ENCODE measurements at regions not wholly inside any gene's neighbourhood (a gene's known extent, or its start where the extent isn't known, plus 50 kb on each side); places are given as distances from the start of the nearest gene placed in this dataset.

DNA sequence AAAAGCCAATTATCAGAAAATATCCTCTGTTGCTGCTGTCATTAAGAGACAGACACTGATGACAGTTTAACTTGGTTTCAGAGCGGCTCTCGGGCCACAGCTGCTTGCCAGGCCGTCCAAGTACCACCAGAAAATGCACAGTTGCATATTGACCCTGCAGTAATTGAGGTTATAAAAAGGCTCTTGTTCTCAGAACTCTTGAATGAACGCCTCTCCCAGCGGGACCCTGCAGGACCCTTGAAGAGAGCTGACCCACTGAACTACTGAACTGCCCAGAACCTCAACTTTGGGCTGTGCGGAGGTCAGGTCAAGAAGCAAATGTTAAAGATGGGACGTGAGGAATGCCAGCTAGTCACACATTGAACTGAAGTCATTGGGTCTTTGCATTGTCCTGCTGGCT, 1559.0 kb upstream of the SLC10A2 start:
- TF ChIP-seq EZH2 (IDR thresholded peaks at IDR 0.05; ENCODE audit: low read length, missing control alignments), result no peak
- TF ChIP-seq, protein P1, sequence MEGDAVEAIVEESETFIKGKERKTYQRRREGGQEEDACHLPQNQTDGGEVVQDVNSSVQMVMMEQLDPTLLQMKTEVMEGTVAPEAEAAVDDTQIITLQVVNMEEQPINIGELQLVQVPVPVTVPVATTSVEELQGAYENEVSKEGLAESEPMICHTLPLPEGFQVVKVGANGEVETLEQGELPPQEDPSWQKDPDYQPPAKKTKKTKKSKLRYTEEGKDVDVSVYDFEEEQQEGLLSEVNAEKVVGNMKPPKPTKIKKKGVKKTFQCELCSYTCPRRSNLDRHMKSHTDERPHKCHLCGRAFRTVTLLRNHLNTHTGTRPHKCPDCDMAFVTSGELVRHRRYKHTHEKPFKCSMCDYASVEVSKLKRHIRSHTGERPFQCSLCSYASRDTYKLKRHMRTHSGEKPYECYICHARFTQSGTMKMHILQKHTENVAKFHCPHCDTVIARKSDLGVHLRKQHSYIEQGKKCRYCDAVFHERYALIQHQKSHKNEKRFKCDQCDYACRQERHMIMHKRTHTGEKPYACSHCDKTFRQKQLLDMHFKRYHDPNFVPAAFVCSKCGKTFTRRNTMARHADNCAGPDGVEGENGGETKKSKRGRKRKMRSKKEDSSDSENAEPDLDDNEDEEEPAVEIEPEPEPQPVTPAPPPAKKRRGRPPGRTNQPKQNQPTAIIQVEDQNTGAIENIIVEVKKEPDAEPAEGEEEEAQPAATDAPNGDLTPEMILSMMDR (conservative IDR thresholded peaks at IDR 0.05 in 1 of 2, IDR thresholded peaks at IDR 0.05 in 1 of 2; ENCODE audit: low read depth in 1 of 2, low read length in 2 of 2), result no peak
- no peaks in the 10 kb centered on the region for H3K9me3 ChIP-seq (ENCODE audit: control insufficient read depth, insufficient read depth, low read depth, low read length)
- H3K4me3 ChIP-seq (replicated peaks in 1 of 4; ENCODE audit: control extremely low read depth in 1 of 4, insufficient read depth in 1 of 4, low read depth in 3 of 4, low read length in 4 of 4), result no peak overlapping the region
- H2AFZ ChIP-seq (ENCODE audit: low read length), result no peak overlapping the region
- H3K4me2 ChIP-seq (ENCODE audit: extremely low read depth, insufficient read depth, low read length), result no peak overlapping the region
- no peaks in the 10 kb centered on the region for H4K20me1 ChIP-seq (ENCODE audit: control insufficient read depth, extremely low read depth, insufficient read depth, low read length)
- no peak overlapping the region for H3K27ac ChIP-seq (ENCODE audit: insufficient read depth, low read length)
- no peaks in the 10 kb centered on the region for H3K4me1 ChIP-seq (ENCODE audit: control insufficient read depth, extremely low read depth, insufficient read depth, low read length)
- no peak overlapping the region for H3K9ac ChIP-seq (ENCODE audit: insufficient read depth, low read length)
- no peak for DNase-seq (ENCODE audit: low read depth in 2 of 2)
- no peaks in the 10 kb centered on the region for H3K79me2 ChIP-seq (ENCODE audit: control insufficient read depth, insufficient read depth, low read length)
- H3K27me3 ChIP-seq (ENCODE audit: control insufficient read depth, insufficient read depth, low read length), result no peaks in the 10 kb centered on the region
- H3K36me3 ChIP-seq (ENCODE audit: control insufficient read depth, insufficient read depth, low read length), result no peaks in the 10 kb centered on the region

DNA sequence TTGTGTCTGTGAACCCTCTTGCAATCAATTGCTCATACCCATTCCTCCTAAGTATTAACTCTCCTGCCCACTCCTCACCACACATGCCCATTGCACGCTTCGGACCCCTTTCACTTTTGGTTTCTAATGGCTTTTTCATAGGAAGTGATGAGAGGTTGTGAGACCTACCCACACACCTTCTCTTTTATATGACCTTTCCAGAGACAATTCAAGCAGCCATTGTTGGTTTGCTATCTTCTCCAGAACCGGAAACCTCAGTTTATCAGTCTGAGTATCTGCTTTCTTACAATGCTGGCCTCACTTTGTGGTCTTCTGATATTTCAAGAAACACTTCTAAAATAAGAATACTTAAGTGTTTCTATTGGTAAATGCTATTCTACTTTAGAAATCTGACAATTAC, 1550.8 kb upstream of the SLC10A2 start:
- Histone ChIP-seq H4K20me1 (ENCODE audit: control insufficient read depth, extremely low read depth, insufficient read depth, low read length) (no peaks in the 10 kb centered on the region), H3K4me1 (ENCODE audit: control insufficient read depth, extremely low read depth, insufficient read depth, low read length) (no peaks in the 10 kb centered on the region), H2AFZ (ENCODE audit: low read length) (no peak overlapping the region), H3K4me3 (replicated peaks in 1 of 4; ENCODE audit: control extremely low read depth in 1 of 4, insufficient read depth in 1 of 4, low read depth in 3 of 4, low read length in 4 of 4) (no peak overlapping the region), H3K4me2 (ENCODE audit: extremely low read depth, insufficient read depth, low read length) (no peak overlapping the region), H3K79me2 (ENCODE audit: control insufficient read depth, insufficient read depth, low read length) (no peaks in the 10 kb centered on the region), H3K9me3 (ENCODE audit: control insufficient read depth, insufficient read depth, low read depth, low read length) (no peaks in the 10 kb centered on the region), H3K27me3 (ENCODE audit: control insufficient read depth, insufficient read depth, low read length) (no peaks in the 10 kb centered on the region), H3K9ac (ENCODE audit: insufficient read depth, low read length) (no peak overlapping the region), H3K27ac (ENCODE audit: insufficient read depth, low read length) (no peak overlapping the region), H3K36me3 (ENCODE audit: control insufficient read depth, insufficient read depth, low read length) (no peaks in the 10 kb centered on the region)
- TF ChIP-seq, protein P1 (conservative IDR thresholded peaks at IDR 0.05 in 1 of 2, IDR thresholded peaks at IDR 0.05 in 1 of 2; ENCODE audit: low read depth in 1 of 2, low read length in 2 of 2), result no peak
- no peak for TF ChIP-seq EZH2 (IDR thresholded peaks at IDR 0.05; ENCODE audit: low read length, missing control alignments)
- DNase-seq (ENCODE audit: low read depth in 2 of 2), result no peak

DNA sequence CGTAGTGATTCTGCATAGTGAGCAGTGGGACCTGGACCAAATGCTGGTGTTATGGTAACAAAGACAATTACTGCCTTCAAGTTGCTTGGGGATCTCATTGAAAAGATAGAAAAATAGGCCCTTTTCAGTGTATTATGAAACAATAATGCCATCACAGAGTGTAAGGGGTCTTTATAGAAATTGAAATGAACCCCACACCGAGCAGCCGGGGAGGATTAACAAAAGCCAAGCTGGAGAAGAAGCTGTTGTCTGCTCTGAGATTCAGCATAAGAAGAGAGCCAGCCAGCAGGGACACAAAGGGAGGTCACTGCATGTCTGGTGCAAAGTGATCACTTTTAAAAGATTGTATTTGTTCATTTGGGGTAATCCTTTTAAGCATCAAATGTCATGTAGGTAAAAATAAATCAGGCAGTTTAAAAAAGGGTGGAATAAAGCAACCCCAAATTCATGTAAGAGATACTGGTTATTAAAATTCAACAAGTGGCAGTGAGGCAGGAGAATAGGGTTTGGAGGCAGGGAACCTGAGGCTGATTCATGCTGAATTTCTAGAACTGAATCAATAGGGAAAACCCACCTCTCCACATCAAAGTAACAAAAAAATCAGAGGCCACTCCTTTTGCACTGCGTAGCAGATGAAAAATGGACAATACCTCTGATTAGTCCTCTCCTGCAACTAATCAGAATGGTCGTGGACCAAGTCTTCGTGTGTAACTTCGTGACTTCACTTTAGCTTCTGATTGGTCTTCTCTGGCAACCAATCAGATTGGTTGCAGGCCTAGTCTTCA, 1548.3 kb upstream of the SLC10A2 start:
- H3K79me2 ChIP-seq (ENCODE audit: control insufficient read depth, insufficient read depth, low read length), result no peaks in the 10 kb centered on the region
- no peaks in the 10 kb centered on the region for H3K9me3 ChIP-seq (ENCODE audit: control insufficient read depth, insufficient read depth, low read depth, low read length)
- H2AFZ ChIP-seq (ENCODE audit: low read length), result no peak overlapping the region
- H3K36me3 ChIP-seq (ENCODE audit: control insufficient read depth, insufficient read depth, low read length), result no peaks in the 10 kb centered on the region
- TF ChIP-seq EZH2 (IDR thresholded peaks at IDR 0.05; ENCODE audit: low read length, missing control alignments), result no peak
- TF ChIP-seq, protein P1 (conservative IDR thresholded peaks at IDR 0.05 in 1 of 2, IDR thresholded peaks at IDR 0.05 in 1 of 2; ENCODE audit: low read depth in 1 of 2, low read length in 2 of 2), result no peak
- no peaks in the 10 kb centered on the region for H3K4me1 ChIP-seq (ENCODE audit: control insufficient read depth, extremely low read depth, insufficient read depth, low read length)
- no peak overlapping the region for H3K9ac ChIP-seq (ENCODE audit: insufficient read depth, low read length)
- H3K27ac ChIP-seq (ENCODE audit: insufficient read depth, low read length), result no peak overlapping the region
- H3K27me3 ChIP-seq (ENCODE audit: control insufficient read depth, insufficient read depth, low read length), result no peaks in the 10 kb centered on the region
- no peaks in the 10 kb centered on the region for H4K20me1 ChIP-seq (ENCODE audit: control insufficient read depth, extremely low read depth, insufficient read depth, low read length)
- no peak overlapping the region for H3K4me2 ChIP-seq (ENCODE audit: extremely low read depth, insufficient read depth, low read length)
- DNase-seq (ENCODE audit: low read depth in 2 of 2), result no peak
- no peak overlapping the region for H3K4me3 ChIP-seq (replicated peaks in 1 of 4; ENCODE audit: control extremely low read depth in 1 of 4, insufficient read depth in 1 of 4, low read depth in 3 of 4, low read length in 4 of 4)
